ENCODE measurements at regions not wholly inside any gene's neighbourhood (a gene's known extent, or its start where the extent isn't known, plus 50 kb on each side); places are given as distances from the start of the nearest gene placed in this dataset.

DNA sequence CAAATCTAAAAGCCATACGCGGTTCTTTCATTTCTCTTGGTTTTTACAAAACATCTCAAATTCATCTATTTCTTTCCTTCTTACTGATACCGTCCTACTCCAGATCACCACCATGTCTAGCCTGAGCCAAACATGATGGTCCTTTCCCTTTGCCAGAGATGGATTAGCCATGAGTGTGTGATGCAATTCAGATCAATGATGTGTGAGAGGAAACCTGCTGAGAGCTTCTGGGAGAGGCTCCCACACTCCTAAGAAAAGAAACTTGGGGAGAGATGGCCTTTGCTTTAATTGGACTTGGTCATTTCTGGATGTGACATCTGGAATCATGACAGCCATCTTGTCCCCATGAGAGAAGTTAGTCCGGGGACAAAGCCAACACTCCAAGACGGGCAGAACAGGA, 367.2 kb downstream of the FGFR2 start:
- POLR2A ChIA-PET, result no interaction called here
- peaks cover 33% of the 10 kb centered on the region for H3K9me3 ChIP-seq (ENCODE audit: control insufficient read depth, insufficient read depth, low read length)
- no peaks in the 10 kb centered on the region for H3K27me3 ChIP-seq (ENCODE audit: control insufficient read depth, insufficient read depth, low read length)
- H3K27ac ChIP-seq (ENCODE audit: low read depth, low read length), result no peak overlapping the region
- H3K4me3 ChIP-seq (ENCODE audit: low read depth, low read length), result no peak overlapping the region
- no peak for DNase-seq (ENCODE audit: low read depth, low spot score)
- TF ChIP-seq, protein P1, sequence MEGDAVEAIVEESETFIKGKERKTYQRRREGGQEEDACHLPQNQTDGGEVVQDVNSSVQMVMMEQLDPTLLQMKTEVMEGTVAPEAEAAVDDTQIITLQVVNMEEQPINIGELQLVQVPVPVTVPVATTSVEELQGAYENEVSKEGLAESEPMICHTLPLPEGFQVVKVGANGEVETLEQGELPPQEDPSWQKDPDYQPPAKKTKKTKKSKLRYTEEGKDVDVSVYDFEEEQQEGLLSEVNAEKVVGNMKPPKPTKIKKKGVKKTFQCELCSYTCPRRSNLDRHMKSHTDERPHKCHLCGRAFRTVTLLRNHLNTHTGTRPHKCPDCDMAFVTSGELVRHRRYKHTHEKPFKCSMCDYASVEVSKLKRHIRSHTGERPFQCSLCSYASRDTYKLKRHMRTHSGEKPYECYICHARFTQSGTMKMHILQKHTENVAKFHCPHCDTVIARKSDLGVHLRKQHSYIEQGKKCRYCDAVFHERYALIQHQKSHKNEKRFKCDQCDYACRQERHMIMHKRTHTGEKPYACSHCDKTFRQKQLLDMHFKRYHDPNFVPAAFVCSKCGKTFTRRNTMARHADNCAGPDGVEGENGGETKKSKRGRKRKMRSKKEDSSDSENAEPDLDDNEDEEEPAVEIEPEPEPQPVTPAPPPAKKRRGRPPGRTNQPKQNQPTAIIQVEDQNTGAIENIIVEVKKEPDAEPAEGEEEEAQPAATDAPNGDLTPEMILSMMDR (IDR thresholded peaks at IDR 0.05; ENCODE audit: low read depth, low read length), result no peak
- CTCF ChIA-PET, result no interaction called here

DNA sequence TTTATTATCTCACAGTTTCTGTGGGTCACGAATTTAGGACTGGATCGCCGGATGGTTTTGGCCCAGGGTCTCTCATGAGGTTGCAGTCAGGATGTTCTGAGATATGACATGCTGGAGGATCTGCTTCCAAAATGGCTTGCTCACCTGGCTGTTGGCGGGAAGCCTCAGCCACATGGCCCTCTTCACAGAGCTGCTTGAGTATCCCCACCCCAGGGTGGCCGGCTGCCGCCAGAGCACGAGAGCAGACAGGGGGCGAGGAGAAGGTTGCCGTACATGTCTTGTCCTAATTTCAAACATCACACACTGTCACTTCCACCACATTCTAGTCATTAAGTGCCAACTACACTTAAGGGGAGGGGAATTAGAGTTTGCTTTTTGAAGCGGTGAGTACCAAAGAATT, 365.8 kb downstream of the FGFR2 start:
- Histone ChIP-seq H3K27me3 (ENCODE audit: control insufficient read depth, insufficient read depth, low read length) (no peaks in the 10 kb centered on the region), H3K9me3 (ENCODE audit: control insufficient read depth, insufficient read depth, low read length) (peaks cover 41% of the 10 kb centered on the region), H3K4me3 (ENCODE audit: low read depth, low read length) (no peak overlapping the region), H3K27ac (ENCODE audit: low read depth, low read length) (no peak overlapping the region)
- CTCF ChIA-PET, result no interaction called here
- TF ChIP-seq, protein P1 (IDR thresholded peaks at IDR 0.05; ENCODE audit: low read depth, low read length), result no peak
- POLR2A ChIA-PET, result no interaction called here
- no peak for DNase-seq (ENCODE audit: low read depth, low spot score)

DNA sequence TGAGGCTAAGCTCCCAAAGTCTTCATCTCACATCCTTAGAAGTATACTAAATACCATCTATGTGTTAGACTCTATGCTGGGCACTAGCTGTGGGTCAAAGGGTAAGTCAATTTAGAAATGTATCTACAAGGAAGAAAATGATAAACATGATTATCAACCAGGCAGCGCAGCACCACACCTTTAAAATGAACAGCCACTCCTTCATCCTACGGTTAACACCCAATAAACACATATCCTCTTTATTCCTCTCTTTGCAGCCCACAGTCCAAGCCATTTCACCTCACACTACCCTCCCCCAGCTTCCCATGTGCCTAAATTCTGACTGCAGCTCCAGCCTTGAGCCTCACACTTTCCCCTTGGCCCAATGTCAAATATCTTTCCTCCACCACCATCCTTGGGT, 362.6 kb downstream of the FGFR2 start:
- no peak for DNase-seq (ENCODE audit: low read depth, low spot score)
- ChIA-PET POLR2A (no interaction called here), CTCF (no interaction called here)
- Histone ChIP-seq H3K27ac (ENCODE audit: low read depth, low read length) (no peak overlapping the region), H3K9me3 (ENCODE audit: control insufficient read depth, insufficient read depth, low read length) (peaks cover 46% of the 10 kb centered on the region), H3K4me3 (ENCODE audit: low read depth, low read length) (no peak overlapping the region), H3K27me3 (ENCODE audit: control insufficient read depth, insufficient read depth, low read length) (no peaks in the 10 kb centered on the region)
- TF ChIP-seq, protein P1 (IDR thresholded peaks at IDR 0.05; ENCODE audit: low read depth, low read length), result no peak

DNA sequence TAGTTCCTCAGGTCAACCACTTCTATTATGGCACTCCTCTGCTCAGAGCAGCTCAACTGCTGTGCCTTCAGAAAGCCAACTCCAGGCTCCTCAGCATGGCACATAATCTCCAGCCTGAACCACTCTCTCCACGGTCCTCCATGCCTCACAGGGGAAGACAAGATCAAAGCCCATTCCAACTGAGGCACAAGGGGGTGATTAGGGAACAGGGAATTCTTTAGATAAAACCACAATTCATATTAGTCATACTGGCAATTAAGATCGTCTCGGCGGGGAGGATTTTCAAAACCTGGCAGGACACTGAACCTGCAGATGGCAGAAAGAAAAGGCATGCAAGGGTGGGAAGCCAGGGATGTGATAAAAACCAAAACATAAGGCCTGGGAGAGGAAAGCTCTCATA, 361.6 kb downstream of the FGFR2 start:
- ChIA-PET POLR2A (no interaction called here), CTCF (no interaction called here)
- Histone ChIP-seq H3K9me3 (ENCODE audit: control insufficient read depth, insufficient read depth, low read length) (peaks cover 50% of the 10 kb centered on the region), H3K4me3 (ENCODE audit: low read depth, low read length) (no peak overlapping the region), H3K27ac (ENCODE audit: low read depth, low read length) (no peak overlapping the region), H3K27me3 (ENCODE audit: control insufficient read depth, insufficient read depth, low read length) (no peaks in the 10 kb centered on the region)
- DNase-seq (ENCODE audit: low read depth, low spot score), result no peak
- TF ChIP-seq, protein P1 (IDR thresholded peaks at IDR 0.05; ENCODE audit: low read depth, low read length), result no peak

GRCh38 chr10:121237718-121238117, 360.5 kb downstream of the FGFR2 start:
- Histone ChIP-seq H3K9me3 (ENCODE audit: control insufficient read depth, insufficient read depth, low read length) (peaks cover 55% of the 10 kb centered on the region), H3K4me3 (ENCODE audit: low read depth, low read length) (no peak overlapping the region), H3K27me3 (ENCODE audit: control insufficient read depth, insufficient read depth, low read length) (no peaks in the 10 kb centered on the region), H3K27ac (ENCODE audit: low read depth, low read length) (no peak overlapping the region)
- TF ChIP-seq, protein P1 (IDR thresholded peaks at IDR 0.05; ENCODE audit: low read depth, low read length), result no peak
- ChIA-PET CTCF (no interaction called here), POLR2A (no interaction called here)
- DNase-seq (ENCODE audit: low read depth, low spot score), result no peak
